ENCODE measurements at regions not wholly inside any gene's neighbourhood (a gene's known extent, or its start where the extent isn't known, plus 50 kb on each side); places are given as distances from the start of the nearest gene placed in this dataset.

DNA sequence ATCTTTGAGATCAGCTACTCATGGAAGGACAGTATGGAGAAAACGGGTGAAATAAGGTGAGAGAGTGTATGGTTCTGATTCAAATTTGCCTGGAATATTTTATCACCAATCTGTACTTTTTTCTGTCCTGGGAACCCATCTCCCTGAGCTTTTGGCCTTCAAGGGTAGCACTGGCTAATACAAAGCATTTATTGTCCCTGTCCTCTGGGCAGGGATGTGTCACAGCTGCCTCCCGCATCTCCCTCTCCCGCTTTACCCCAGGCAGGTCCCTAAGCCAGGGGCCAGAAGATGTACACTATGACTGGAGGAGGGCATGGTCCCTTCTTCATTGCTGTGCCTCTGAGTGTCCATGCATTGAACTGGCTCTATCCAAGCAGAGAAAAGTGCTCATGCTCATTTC is 201.7 kb upstream of the CHRNA7 start:
- Histone ChIP-seq H3K4me1 (no peaks in the 10 kb centered on the region), H3K9me3 (peaks cover 0 to 4% (median 0%) of the 10 kb centered on the region in 3 donors), H3K4me3 (no peak overlapping the region), H3K27me3 (no peaks in the 10 kb centered on the region), H3K27ac (no peak overlapping the region), H3K36me3 (no peaks in the 10 kb centered on the region)
- DNase-seq: no peak
- 53 to 91% methylated on average over 3 of the region's 3 CpGs for WGBS, 2 donors
- TF ChIP-seq POLR2A (IDR thresholded peaks at IDR 0.05): no peak
- TF ChIP-seq, protein P1, sequence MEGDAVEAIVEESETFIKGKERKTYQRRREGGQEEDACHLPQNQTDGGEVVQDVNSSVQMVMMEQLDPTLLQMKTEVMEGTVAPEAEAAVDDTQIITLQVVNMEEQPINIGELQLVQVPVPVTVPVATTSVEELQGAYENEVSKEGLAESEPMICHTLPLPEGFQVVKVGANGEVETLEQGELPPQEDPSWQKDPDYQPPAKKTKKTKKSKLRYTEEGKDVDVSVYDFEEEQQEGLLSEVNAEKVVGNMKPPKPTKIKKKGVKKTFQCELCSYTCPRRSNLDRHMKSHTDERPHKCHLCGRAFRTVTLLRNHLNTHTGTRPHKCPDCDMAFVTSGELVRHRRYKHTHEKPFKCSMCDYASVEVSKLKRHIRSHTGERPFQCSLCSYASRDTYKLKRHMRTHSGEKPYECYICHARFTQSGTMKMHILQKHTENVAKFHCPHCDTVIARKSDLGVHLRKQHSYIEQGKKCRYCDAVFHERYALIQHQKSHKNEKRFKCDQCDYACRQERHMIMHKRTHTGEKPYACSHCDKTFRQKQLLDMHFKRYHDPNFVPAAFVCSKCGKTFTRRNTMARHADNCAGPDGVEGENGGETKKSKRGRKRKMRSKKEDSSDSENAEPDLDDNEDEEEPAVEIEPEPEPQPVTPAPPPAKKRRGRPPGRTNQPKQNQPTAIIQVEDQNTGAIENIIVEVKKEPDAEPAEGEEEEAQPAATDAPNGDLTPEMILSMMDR (IDR thresholded peaks at IDR 0.05): no peak
- intact Hi-C loops (cut with DNase I): no loop called here

DNA sequence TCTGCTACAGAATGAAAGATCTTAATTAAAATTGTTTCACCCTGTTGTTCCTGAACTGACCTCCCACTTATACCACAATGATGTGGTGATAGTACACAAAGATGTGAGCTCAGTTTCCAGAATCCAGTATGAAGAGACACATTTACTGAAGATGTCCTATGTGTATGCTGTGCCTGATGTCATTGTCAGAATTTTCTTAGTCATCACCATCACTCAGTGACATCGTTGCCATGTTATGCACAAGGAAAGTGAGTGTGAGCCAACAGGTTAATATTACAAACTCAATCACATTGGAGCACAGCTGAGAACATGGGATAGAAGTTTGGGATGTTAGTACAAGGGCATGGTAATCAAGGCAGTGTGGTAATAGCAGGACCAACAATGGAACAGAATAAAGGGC is 199.7 kb upstream of the CHRNA7 start:
- no peak for TF ChIP-seq POLR2A (IDR thresholded peaks at IDR 0.05)
- TF ChIP-seq, protein P1 (IDR thresholded peaks at IDR 0.05): no peak
- Histone ChIP-seq H3K27me3 (no peaks in the 10 kb centered on the region), H3K4me3 (no peak overlapping the region), H3K27ac (no peak overlapping the region), H3K36me3 (no peaks in the 10 kb centered on the region), H3K4me1 (no peaks in the 10 kb centered on the region), H3K9me3 (peaks cover 0 to 4% (median 0%) of the 10 kb centered on the region in 3 donors)
- no peak for DNase-seq
- intact Hi-C loops (cut with DNase I): no loop called here
- WGBS, 2 donors: 63 to 82% methylated on average over 1 of the region's 1 CpG

DNA sequence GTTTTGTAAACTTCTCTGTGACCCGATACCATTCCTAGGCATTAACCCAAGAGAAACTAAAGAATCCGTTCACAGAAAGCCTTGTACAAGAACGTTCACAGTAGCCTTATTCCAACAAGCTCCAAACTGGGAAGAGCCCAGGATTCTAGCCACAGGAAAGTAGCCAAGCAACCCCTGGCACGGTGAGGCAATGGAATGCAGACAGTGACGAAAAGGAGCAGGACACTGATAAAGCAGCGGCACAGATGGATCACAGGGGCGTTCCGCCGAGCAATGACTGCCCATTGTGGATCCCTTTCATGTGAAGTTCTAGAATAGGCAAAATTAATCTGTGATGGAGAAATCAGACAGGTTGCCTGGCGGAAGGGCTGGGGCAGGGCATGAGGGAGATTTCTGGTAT is 198.7 kb upstream of the CHRNA7 start:
- peaks cover 0 to 4% (median 0%) of the 10 kb centered on the region in 3 donors for H3K9me3 ChIP-seq
- 78% methylated on average over 10 of the region's 10 CpGs for WGBS, 2 donors
- H3K27ac ChIP-seq: no peak overlapping the region
- TF ChIP-seq, protein P1 (IDR thresholded peaks at IDR 0.05): no peak
- TF ChIP-seq POLR2A (IDR thresholded peaks at IDR 0.05): no peak
- no peaks in the 10 kb centered on the region for H3K36me3 ChIP-seq
- intact Hi-C loops (cut with DNase I): no loop called here
- no peak for DNase-seq
- no peak overlapping the region for H3K4me3 ChIP-seq
- no peaks in the 10 kb centered on the region for H3K4me1 ChIP-seq
- no peaks in the 10 kb centered on the region for H3K27me3 ChIP-seq

DNA sequence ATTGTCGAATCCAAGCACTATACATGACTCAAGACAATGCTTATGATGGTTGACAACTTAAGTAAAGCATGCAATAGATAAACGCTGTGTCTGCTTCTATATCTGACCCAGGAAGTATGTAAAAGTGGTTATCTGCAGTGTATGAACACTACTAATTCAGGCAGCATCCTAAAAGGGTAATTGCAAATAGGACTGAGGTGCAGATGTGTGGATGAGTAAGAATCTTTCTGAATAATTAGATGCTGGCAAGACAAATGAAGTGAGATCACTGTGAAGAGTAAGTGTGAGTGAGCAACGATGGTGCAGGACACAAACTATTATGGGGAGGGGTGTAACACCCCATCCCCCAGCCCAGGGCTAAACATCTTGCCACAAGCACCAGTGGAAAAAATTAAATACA is 195.7 kb upstream of the CHRNA7 start:
- 34 to 46% methylated on average over 3 of the region's 3 CpGs for WGBS, 2 donors
- no peak for DNase-seq
- intact Hi-C loops (cut with DNase I): no loop called here
- Histone ChIP-seq H3K36me3 (no peaks in the 10 kb centered on the region), H3K4me3 (no peak overlapping the region), H3K4me1 (no peaks in the 10 kb centered on the region), H3K9me3 (peaks cover 0 to 4% (median 0%) of the 10 kb centered on the region in 3 donors), H3K27me3 (no peaks in the 10 kb centered on the region), H3K27ac (no peak overlapping the region)
- TF ChIP-seq, protein P1 (IDR thresholded peaks at IDR 0.05): no peak
- no peak for TF ChIP-seq POLR2A (IDR thresholded peaks at IDR 0.05)

DNA sequence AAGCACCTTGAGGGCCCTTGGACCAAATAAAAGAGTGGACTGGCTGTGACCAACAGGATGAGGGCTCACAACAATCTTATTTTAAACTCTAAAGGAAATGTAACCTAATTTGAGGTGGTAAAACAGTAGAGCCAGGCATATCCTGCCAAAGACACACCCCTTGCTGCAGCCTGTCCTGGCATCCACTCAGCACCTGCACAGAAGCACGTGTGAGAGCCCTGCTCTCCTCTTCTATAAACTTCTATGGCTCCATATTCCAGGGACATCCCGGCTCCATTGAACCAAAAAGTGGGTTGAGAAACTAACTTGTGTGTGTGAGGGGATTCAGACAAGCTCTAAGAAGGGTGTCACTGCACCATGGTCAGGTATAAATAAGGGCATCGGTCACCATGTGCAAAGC is 190.9 kb upstream of the CHRNA7 start:
- 66 to 77% methylated on average over 3 of the region's 3 CpGs for WGBS, 2 donors
- no peak for DNase-seq
- Histone ChIP-seq H3K4me3 (no peak overlapping the region), H3K27ac (no peak overlapping the region), H3K4me1 (no peaks in the 10 kb centered on the region), H3K9me3 (no peaks in the 10 kb centered on the region), H3K27me3 (no peaks in the 10 kb centered on the region), H3K36me3 (no peaks in the 10 kb centered on the region)
- TF ChIP-seq POLR2A (IDR thresholded peaks at IDR 0.05): no peak
- TF ChIP-seq, protein P1 (IDR thresholded peaks at IDR 0.05): no peak
- intact Hi-C loops (cut with DNase I): no loop called here
